ENCODE measurements at regions not wholly inside any gene's neighbourhood (a gene's known extent, or its start where the extent isn't known, plus 50 kb on each side); places are given as distances from the start of the nearest gene placed in this dataset.

GRCh38 chr12:118467641-118468305 is 91.4 kb downstream of the SUDS3 start:
- no peak for DNase-seq (ENCODE audit: low read depth in 4 of 6, low spot score in 6 of 6)
- 90% methylated on average over 1 of the region's 3 CpGs for WGBS (ENCODE audit: insufficient coverage)
- H3K4me3 ChIP-seq (ENCODE audit: low read depth, low read length), result no peak overlapping the region
- peaks cover 9% of the 10 kb centered on the region for H3K27me3 ChIP-seq (ENCODE audit: control insufficient read depth, insufficient read depth, low read length)
- H3K4me1 ChIP-seq (ENCODE audit: control insufficient read depth, insufficient read depth, low read length), result no peaks in the 10 kb centered on the region
- no peaks in the 10 kb centered on the region for H3K9me3 ChIP-seq (ENCODE audit: control insufficient read depth, insufficient read depth, low read length)
- no peak overlapping the region for H3K27ac ChIP-seq (ENCODE audit: low read depth, low read length)
- H3K36me3 ChIP-seq (ENCODE audit: control insufficient read depth, insufficient read depth, low read length), result no peaks in the 10 kb centered on the region

DNA sequence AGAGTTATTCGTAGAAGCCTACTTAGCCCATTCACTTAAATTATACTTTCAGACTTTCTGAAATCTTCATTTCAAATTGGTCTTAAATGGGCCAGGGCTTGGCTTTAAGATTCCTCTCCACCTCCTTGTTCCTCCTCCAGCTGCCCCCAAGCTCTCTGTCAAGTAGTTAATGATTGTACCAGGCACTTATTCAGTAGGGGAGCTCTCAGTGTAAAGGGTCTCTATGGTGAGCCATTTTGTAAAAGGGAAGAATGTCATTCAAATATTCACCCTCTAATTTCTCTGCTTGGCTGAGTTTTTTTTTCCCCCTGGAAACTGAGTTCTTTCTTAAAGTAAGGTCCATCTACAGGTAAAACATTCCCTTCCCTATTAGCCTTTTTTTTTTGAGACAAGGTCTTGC is 96.6 kb downstream of the SUDS3 start:
- no CpG with 5 or more reads among the region's 1 CpG for WGBS (ENCODE audit: insufficient coverage)
- H3K4me1 ChIP-seq (ENCODE audit: control insufficient read depth, insufficient read depth, low read length), result peaks cover 3% of the 10 kb centered on the region
- no peaks in the 10 kb centered on the region for H3K36me3 ChIP-seq (ENCODE audit: control insufficient read depth, insufficient read depth, low read length)
- H3K27ac ChIP-seq (ENCODE audit: low read depth, low read length), result no peak overlapping the region
- H3K9me3 ChIP-seq (ENCODE audit: control insufficient read depth, insufficient read depth, low read length), result no peaks in the 10 kb centered on the region
- peaks cover 22% of the 10 kb centered on the region for H3K27me3 ChIP-seq (ENCODE audit: control insufficient read depth, insufficient read depth, low read length)
- H3K4me3 ChIP-seq (ENCODE audit: low read depth, low read length), result no peak overlapping the region
- peak; percentile 13 to 76 (median 38) for DNase-seq (ENCODE audit: low read depth in 4 of 6, low spot score in 6 of 6)

- H3K27ac ChIP-seq (ENCODE audit: low read depth, low read length), result no peak overlapping the region
Measured at GRCh38 chr12:118480235-118480634, 103.9 kb downstream of the SUDS3 start.

DNA sequence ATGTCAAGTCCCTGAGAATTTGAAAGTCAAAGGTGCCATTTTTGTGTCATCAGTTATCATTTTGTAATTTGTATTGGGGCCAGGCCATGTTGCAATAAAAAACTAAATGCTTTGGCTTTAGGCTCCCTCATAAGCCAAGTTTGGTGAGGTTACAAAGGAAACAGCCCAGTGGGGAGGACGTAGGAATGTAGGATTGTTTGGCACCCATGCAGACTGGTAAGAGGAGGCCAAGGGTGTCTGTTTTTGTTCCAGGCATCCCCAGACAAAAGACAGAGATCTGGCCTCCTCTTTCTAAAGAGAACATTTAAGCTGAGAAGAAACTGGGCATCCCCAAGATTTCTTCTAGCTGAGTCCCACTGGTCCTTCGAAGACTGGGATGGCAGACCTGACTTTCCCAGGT is 111.7 kb downstream of the SUDS3 start:
- DNase-seq (ENCODE audit: low read depth in 4 of 6, low spot score in 6 of 6), result no peak
- H3K4me3 ChIP-seq (ENCODE audit: low read depth, low read length), result no peak overlapping the region
- H3K27ac ChIP-seq (ENCODE audit: low read depth, low read length), result no peak overlapping the region
- no peaks in the 10 kb centered on the region for H3K4me1 ChIP-seq (ENCODE audit: control insufficient read depth, insufficient read depth, low read length)
- H3K36me3 ChIP-seq (ENCODE audit: control insufficient read depth, insufficient read depth, low read length), result no peaks in the 10 kb centered on the region
- WGBS (ENCODE audit: insufficient coverage), result 100% methylated on average over 1 of the region's 2 CpGs
- H3K9me3 ChIP-seq (ENCODE audit: control insufficient read depth, insufficient read depth, low read length), result no peaks in the 10 kb centered on the region
- H3K27me3 ChIP-seq (ENCODE audit: control insufficient read depth, insufficient read depth, low read length), result peaks cover 2% of the 10 kb centered on the region

More at GRCh38 chr12:118480235-118480634, 103.9 kb downstream of the SUDS3 start:
- DNase-seq (ENCODE audit: low read depth in 4 of 6, low spot score in 6 of 6), result no peak
- H3K9me3 ChIP-seq (ENCODE audit: control insufficient read depth, insufficient read depth, low read length), result no peaks in the 10 kb centered on the region
- H3K27me3 ChIP-seq (ENCODE audit: control insufficient read depth, insufficient read depth, low read length), result peaks cover 7% of the 10 kb centered on the region
- 93% methylated on average over 4 of the region's 4 CpGs for WGBS (ENCODE audit: insufficient coverage)
- H3K4me1 ChIP-seq (ENCODE audit: control insufficient read depth, insufficient read depth, low read length), result no peaks in the 10 kb centered on the region
- H3K4me3 ChIP-seq (ENCODE audit: low read depth, low read length), result no peak overlapping the region
- H3K36me3 ChIP-seq (ENCODE audit: control insufficient read depth, insufficient read depth, low read length), result no peaks in the 10 kb centered on the region

GRCh38 chr12:118493962-118494361 is 117.6 kb downstream of the SUDS3 start:
- WGBS (ENCODE audit: insufficient coverage), result 17% methylated on average over 1 of the region's 2 CpGs

GRCh38 chr12:118494776-118495175 is 118.4 kb downstream of the SUDS3 start:
- Histone ChIP-seq H3K9me3 (ENCODE audit: control insufficient read depth, insufficient read depth, low read length) (no peaks in the 10 kb centered on the region), H3K27ac (ENCODE audit: low read depth, low read length) (no peak overlapping the region), H3K36me3 (ENCODE audit: control insufficient read depth, insufficient read depth, low read length) (no peaks in the 10 kb centered on the region), H3K27me3 (ENCODE audit: control insufficient read depth, insufficient read depth, low read length) (no peaks in the 10 kb centered on the region), H3K4me1 (ENCODE audit: control insufficient read depth, insufficient read depth, low read length) (no peaks in the 10 kb centered on the region), H3K4me3 (ENCODE audit: low read depth, low read length) (no peak overlapping the region)
- DNase-seq (ENCODE audit: low read depth in 4 of 6, low spot score in 6 of 6), result no peak
- 100% methylated on average over 3 of the region's 3 CpGs for WGBS (ENCODE audit: insufficient coverage)

More at GRCh38 chr12:118493962-118494361, 117.6 kb downstream of the SUDS3 start:
- Histone ChIP-seq H3K36me3 (ENCODE audit: control insufficient read depth, insufficient read depth, low read length) (no peaks in the 10 kb centered on the region), H3K4me1 (ENCODE audit: control insufficient read depth, insufficient read depth, low read length) (no peaks in the 10 kb centered on the region), H3K27ac (ENCODE audit: low read depth, low read length) (no peak overlapping the region), H3K9me3 (ENCODE audit: control insufficient read depth, insufficient read depth, low read length) (no peaks in the 10 kb centered on the region), H3K27me3 (ENCODE audit: control insufficient read depth, insufficient read depth, low read length) (no peaks in the 10 kb centered on the region), H3K4me3 (ENCODE audit: low read depth, low read length) (no peak overlapping the region)
- peak in 1 of 6 donors; percentile 41 for DNase-seq (ENCODE audit: low read depth in 4 of 6, low spot score in 6 of 6)

DNA sequence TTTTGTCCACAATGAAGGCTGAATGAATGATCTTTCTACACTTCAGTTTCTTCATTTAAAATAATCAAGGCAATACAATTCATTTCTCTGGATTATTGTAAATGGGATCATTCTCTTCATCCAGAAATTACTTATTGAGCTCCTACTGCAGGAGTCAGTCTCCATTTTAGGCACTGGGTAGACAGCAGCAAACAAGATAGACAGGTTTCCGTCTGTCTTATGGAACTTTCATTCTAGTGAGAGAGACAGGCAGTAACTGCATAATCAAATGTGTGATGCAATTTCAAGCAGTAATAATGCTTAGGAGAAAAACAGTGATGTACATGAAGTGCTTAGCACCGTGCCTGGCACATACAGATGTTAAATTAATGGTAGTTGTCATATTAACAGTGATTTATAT is 118.9 kb downstream of the SUDS3 start:
- no peaks in the 10 kb centered on the region for H3K27me3 ChIP-seq (ENCODE audit: control insufficient read depth, insufficient read depth, low read length)
- no peaks in the 10 kb centered on the region for H3K4me1 ChIP-seq (ENCODE audit: control insufficient read depth, insufficient read depth, low read length)
- no peaks in the 10 kb centered on the region for H3K9me3 ChIP-seq (ENCODE audit: control insufficient read depth, insufficient read depth, low read length)
- H3K36me3 ChIP-seq (ENCODE audit: control insufficient read depth, insufficient read depth, low read length), result no peaks in the 10 kb centered on the region
- H3K27ac ChIP-seq (ENCODE audit: low read depth, low read length), result no peak overlapping the region
- 100% methylated on average over 1 of the region's 2 CpGs for WGBS (ENCODE audit: insufficient coverage)
- no peak for DNase-seq (ENCODE audit: low read depth in 4 of 6, low spot score in 6 of 6)
- H3K4me3 ChIP-seq (ENCODE audit: low read depth, low read length), result no peak overlapping the region

- H3K9me3 ChIP-seq (ENCODE audit: control insufficient read depth, insufficient read depth, low read length), result no peaks in the 10 kb centered on the region
- H3K36me3 ChIP-seq (ENCODE audit: control insufficient read depth, insufficient read depth, low read length), result no peaks in the 10 kb centered on the region
- H3K27ac ChIP-seq (ENCODE audit: low read depth, low read length), result no peak overlapping the region
- no peaks in the 10 kb centered on the region for H3K27me3 ChIP-seq (ENCODE audit: control insufficient read depth, insufficient read depth, low read length)
- peak in 1 of 6 donors; percentile 4 for DNase-seq (ENCODE audit: low read depth in 4 of 6, low spot score in 6 of 6)
- WGBS (ENCODE audit: insufficient coverage), result 68% methylated on average over 3 of the region's 3 CpGs
- H3K4me3 ChIP-seq (ENCODE audit: low read depth, low read length), result no peak overlapping the region
- no peaks in the 10 kb centered on the region for H3K4me1 ChIP-seq (ENCODE audit: control insufficient read depth, insufficient read depth, low read length)
Measured at GRCh38 chr12:118498171-118498570, 121.8 kb downstream of the SUDS3 start.

DNA sequence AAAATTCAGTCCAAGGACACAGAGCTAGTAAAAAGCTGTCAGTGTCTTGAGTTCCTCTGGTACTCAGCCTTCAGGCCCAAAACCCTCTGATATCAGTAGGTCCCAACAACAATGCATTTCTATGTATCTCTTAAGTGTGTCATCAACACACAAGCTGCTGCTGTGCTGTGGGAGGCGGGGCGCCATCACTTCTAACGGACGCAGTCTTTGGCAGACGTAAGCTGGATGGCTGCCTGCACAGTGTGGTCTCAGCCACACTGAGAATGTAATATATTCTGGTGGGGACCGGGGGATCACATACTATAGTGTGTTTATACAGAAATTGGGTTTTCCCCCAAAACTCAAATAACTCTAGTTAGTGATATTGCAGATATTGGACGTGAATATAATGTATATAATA is 123.9 kb downstream of the SUDS3 start:
- Histone ChIP-seq H3K27ac (ENCODE audit: low read depth, low read length) (no peak overlapping the region), H3K4me3 (ENCODE audit: low read depth, low read length) (no peak overlapping the region), H3K4me1 (ENCODE audit: control insufficient read depth, insufficient read depth, low read length) (no peaks in the 10 kb centered on the region), H3K9me3 (ENCODE audit: control insufficient read depth, insufficient read depth, low read length) (peaks cover 1% of the 10 kb centered on the region), H3K27me3 (ENCODE audit: control insufficient read depth, insufficient read depth, low read length) (no peaks in the 10 kb centered on the region), H3K36me3 (ENCODE audit: control insufficient read depth, insufficient read depth, low read length) (no peaks in the 10 kb centered on the region)
- WGBS (ENCODE audit: insufficient coverage), result 38% methylated on average over 5 of the region's 7 CpGs
- DNase-seq (ENCODE audit: low read depth in 4 of 6, low spot score in 6 of 6), result peak in 2 of 6 donors; percentile 52 to 82

GRCh38 chr12:118501489-118501888 is 125.1 kb downstream of the SUDS3 start:
- Histone ChIP-seq H3K27ac (ENCODE audit: low read depth, low read length) (no peak overlapping the region), H3K27me3 (ENCODE audit: control insufficient read depth, insufficient read depth, low read length) (no peaks in the 10 kb centered on the region), H3K4me3 (ENCODE audit: low read depth, low read length) (no peak overlapping the region), H3K4me1 (ENCODE audit: control insufficient read depth, insufficient read depth, low read length) (no peaks in the 10 kb centered on the region), H3K36me3 (ENCODE audit: control insufficient read depth, insufficient read depth, low read length) (no peaks in the 10 kb centered on the region), H3K9me3 (ENCODE audit: control insufficient read depth, insufficient read depth, low read length) (peaks cover 1% of the 10 kb centered on the region)
- no peak for DNase-seq (ENCODE audit: low read depth in 4 of 6, low spot score in 6 of 6)
- no CpG with 5 or more reads among the region's 3 CpGs for WGBS (ENCODE audit: insufficient coverage)

All from spinal cord (tissue), 9 donors.